ENCODE measurements at regions not wholly inside any gene's neighbourhood (a gene's known extent, or its start where the extent isn't known, plus 50 kb on each side); places are given as distances from the start of the nearest gene placed in this dataset.
"Not testable (repeated sequence)": the region's sequence is repeated elsewhere in the genome, so short reads cannot be mapped to it uniquely, and the experiment has no call there.

- H3K4me3 ChIP-seq (ENCODE audit: control insufficient read depth, low read depth, low read length): no peak overlapping the region
- no peak for DNase-seq (ENCODE audit: low read depth)
- no peak for TF ChIP-seq CTCF (conservative IDR thresholded peaks at IDR 0.05; ENCODE audit: control insufficient read depth, insufficient read depth, low read depth, low read length)
Observed at GRCh38 chr20:5470458-5470857, 140.3 kb downstream of the GPCPD1 start.

- no peak for TF ChIP-seq CTCF (conservative IDR thresholded peaks at IDR 0.05; ENCODE audit: control insufficient read depth, insufficient read depth, low read depth, low read length)
- H3K4me3 ChIP-seq (ENCODE audit: control insufficient read depth, low read depth, low read length): no peak overlapping the region
- no peak for DNase-seq (ENCODE audit: low read depth)
Observed at GRCh38 chr20:5469111-5469510, 141.7 kb downstream of the GPCPD1 start.

GRCh38 chr20:5467086-5467485, 143.7 kb downstream of the GPCPD1 start:
- DNase-seq (ENCODE audit: low read depth): no peak
- TF ChIP-seq CTCF (conservative IDR thresholded peaks at IDR 0.05; ENCODE audit: control insufficient read depth, insufficient read depth, low read depth, low read length): no peak
- no peak overlapping the region for H3K4me3 ChIP-seq (ENCODE audit: control insufficient read depth, low read depth, low read length)

- no peak overlapping the region for H3K4me3 ChIP-seq (ENCODE audit: control insufficient read depth, low read depth, low read length)
- no peak for TF ChIP-seq CTCF (conservative IDR thresholded peaks at IDR 0.05; ENCODE audit: control insufficient read depth, insufficient read depth, low read depth, low read length)
- DNase-seq (ENCODE audit: low read depth): no peak
Observed at GRCh38 chr20:5465604-5465927, 145.2 kb downstream of the GPCPD1 start.

- no peak for TF ChIP-seq CTCF (conservative IDR thresholded peaks at IDR 0.05; ENCODE audit: control insufficient read depth, insufficient read depth, low read depth, low read length)
- H3K4me3 ChIP-seq (ENCODE audit: control insufficient read depth, low read depth, low read length): no peak overlapping the region
- no peak for DNase-seq (ENCODE audit: low read depth)
Observed at GRCh38 chr20:5464901-5465603, 145.8 kb downstream of the GPCPD1 start.

- no peak for TF ChIP-seq CTCF (conservative IDR thresholded peaks at IDR 0.05; ENCODE audit: control insufficient read depth, insufficient read depth, low read depth, low read length)
- no peak for DNase-seq (ENCODE audit: low read depth)
- no peak overlapping the region for H3K4me3 ChIP-seq (ENCODE audit: control insufficient read depth, low read depth, low read length)
Observed at GRCh38 chr20:5463007-5463686, 146.4 kb upstream of the PROKR2 start.

- not testable (repeated sequence) for H3K4me3 ChIP-seq (ENCODE audit: control insufficient read depth, low read depth, low read length); DNase-seq (ENCODE audit: low read depth)
Observed at GRCh38 chr20:5453745-5454144, 137.0 kb upstream of the PROKR2 start.

- H3K4me3 ChIP-seq (ENCODE audit: control insufficient read depth, low read depth, low read length); DNase-seq (ENCODE audit: low read depth): not testable (repeated sequence)
Observed at GRCh38 chr20:5453316-5453715, 136.6 kb upstream of the PROKR2 start.

- not testable (repeated sequence) for H3K4me3 ChIP-seq (ENCODE audit: control insufficient read depth, low read depth, low read length); DNase-seq (ENCODE audit: low read depth)
Observed at GRCh38 chr20:5452691-5453090, 135.9 kb upstream of the PROKR2 start.

GRCh38 chr20:5452286-5452685, 135.5 kb upstream of the PROKR2 start:
- not testable (repeated sequence) for H3K4me3 ChIP-seq (ENCODE audit: control insufficient read depth, low read depth, low read length); DNase-seq (ENCODE audit: low read depth)
